RWPE1 (cell line): ENCODE measurements at regions not wholly inside any gene's neighbourhood (a gene's known extent, or its start where the extent isn't known, plus 50 kb on each side); places are given as distances from the start of the nearest gene placed in this dataset.

Source experiments
- CTCF ChIA-PET: fragments of 350-600 bp; sonication (Branson Sonifier 250); formaldehyde crosslinking; extraction: SDS; loops from one replicate; lab custom pipeline; 2021; lab: Yijun Ruan, JAX
- POLR2A ChIA-PET: fragments of 400-600 bp; formaldehyde crosslinking; extraction: SDS; loops from one replicate; lab custom pipeline; 2020; ENCODE audit warnings: antibody characterized with exemption; ENCODE audit not compliant: low non-redundant PET; lab: Yijun Ruan, JAX
- DNase-seq: peaks from one replicate; pipeline ENCODE4 v3.0.0; 2012; ENCODE audit warnings: low spot score
- H3K27ac ChIP-seq: fragments of 450-650 bp; 2 replicates; pipeline ENCODE4 v1.5.1; 2017
- TF ChIP-seq, protein P1 (sequence below): fragments of 450-650 bp; conservative IDR thresholded peaks from 2 replicates; pipeline ENCODE4 v1.5.1; 2017; ENCODE audit warnings: low read depth, mild to moderate bottlenecking

DNA sequence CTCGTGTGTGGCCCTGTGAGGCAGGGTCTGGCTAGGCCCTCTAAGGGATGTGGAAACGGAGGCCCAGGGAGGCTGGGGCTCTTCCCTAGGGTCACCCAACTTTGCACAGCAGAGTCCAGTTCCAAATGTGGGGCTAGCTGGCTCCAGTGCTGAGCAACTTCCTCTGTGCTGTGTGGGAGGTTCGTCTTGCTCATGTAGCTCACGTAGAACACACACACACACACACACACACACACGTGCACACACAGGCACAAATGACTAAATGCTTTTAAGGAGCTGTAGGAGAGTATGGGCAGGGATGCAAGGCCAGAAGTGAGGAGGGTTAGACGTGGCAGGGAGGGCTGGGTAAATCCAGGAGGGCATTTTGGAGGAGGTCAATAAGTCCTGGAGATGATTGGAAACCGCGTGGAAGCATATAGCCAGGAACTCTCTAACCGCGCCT, 213.8 kb downstream of the RPLP1 start:
- POLR2A ChIA-PET, result interaction anchor here (0.5 kb wide), 1 partner anchor 34 kb away, joined by 3 read pairs; no protein-coding TSS in a partner anchor

DNA sequence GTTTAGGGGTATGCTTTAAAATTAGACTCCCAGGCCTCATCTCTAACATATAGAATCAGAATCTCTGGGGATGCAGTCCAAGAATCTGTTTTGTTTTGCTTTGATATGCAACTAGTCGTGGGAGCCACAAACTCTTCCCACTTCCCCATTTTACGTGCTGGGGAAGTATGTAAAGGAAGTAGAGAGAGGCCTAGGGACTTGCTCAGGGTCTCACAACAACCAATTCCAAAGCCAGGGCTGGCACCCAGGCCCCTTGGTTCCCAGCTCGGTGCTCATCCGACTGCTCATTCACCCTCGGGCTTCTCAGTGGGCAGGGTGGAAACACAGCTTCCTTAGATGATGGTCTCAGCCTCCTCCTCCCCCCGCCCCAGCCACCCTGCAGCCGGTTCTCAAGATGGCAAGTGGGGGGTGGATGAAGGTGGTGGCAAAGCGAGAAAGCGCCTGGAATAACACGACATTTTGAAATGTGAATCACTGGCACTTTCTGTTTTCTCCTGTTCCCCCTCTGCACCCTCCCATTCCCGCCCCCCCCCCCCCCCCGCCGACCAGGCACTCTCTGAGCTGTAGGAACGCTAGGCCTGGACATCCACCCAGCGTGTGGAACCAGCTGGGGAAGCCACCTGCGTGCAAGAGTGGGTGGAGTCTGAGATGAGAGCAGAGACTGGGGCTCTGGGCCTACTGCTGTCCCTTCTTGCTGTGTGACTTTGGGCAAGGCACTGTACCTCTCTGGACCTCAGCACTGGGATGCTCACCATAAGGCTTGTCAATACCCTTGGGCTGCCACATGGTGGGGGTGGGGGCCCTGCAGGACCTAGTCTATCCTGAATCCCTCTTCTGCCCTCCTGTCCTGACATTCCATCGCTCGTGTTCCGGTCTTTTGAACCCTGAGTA, 214.5 kb downstream of the RPLP1 start:
- TF ChIP-seq, protein P1, sequence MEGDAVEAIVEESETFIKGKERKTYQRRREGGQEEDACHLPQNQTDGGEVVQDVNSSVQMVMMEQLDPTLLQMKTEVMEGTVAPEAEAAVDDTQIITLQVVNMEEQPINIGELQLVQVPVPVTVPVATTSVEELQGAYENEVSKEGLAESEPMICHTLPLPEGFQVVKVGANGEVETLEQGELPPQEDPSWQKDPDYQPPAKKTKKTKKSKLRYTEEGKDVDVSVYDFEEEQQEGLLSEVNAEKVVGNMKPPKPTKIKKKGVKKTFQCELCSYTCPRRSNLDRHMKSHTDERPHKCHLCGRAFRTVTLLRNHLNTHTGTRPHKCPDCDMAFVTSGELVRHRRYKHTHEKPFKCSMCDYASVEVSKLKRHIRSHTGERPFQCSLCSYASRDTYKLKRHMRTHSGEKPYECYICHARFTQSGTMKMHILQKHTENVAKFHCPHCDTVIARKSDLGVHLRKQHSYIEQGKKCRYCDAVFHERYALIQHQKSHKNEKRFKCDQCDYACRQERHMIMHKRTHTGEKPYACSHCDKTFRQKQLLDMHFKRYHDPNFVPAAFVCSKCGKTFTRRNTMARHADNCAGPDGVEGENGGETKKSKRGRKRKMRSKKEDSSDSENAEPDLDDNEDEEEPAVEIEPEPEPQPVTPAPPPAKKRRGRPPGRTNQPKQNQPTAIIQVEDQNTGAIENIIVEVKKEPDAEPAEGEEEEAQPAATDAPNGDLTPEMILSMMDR, result no peak
- H3K27ac ChIP-seq, result no peak overlapping the region
- ChIA-PET POLR2A (interaction anchor here (0.5 kb wide), 1 partner anchor 33 kb away, joined by 3 read pairs; no protein-coding TSS in a partner anchor), CTCF (interaction anchor here (0.5 kb wide), 1 partner anchor 9 kb away, joined by 3 read pairs; no protein-coding TSS in a partner anchor)
- DNase-seq, result no peak

More for the DNA sequence above, 213.8 kb downstream of the RPLP1 start:
- CTCF ChIA-PET, result interaction anchor here (0.5 kb wide), 1 partner anchor 9 kb away, joined by 3 read pairs; no protein-coding TSS in a partner anchor
- no peak for DNase-seq
- H3K27ac ChIP-seq, result no peak overlapping the region
- TF ChIP-seq, protein P1, result no peak

DNA sequence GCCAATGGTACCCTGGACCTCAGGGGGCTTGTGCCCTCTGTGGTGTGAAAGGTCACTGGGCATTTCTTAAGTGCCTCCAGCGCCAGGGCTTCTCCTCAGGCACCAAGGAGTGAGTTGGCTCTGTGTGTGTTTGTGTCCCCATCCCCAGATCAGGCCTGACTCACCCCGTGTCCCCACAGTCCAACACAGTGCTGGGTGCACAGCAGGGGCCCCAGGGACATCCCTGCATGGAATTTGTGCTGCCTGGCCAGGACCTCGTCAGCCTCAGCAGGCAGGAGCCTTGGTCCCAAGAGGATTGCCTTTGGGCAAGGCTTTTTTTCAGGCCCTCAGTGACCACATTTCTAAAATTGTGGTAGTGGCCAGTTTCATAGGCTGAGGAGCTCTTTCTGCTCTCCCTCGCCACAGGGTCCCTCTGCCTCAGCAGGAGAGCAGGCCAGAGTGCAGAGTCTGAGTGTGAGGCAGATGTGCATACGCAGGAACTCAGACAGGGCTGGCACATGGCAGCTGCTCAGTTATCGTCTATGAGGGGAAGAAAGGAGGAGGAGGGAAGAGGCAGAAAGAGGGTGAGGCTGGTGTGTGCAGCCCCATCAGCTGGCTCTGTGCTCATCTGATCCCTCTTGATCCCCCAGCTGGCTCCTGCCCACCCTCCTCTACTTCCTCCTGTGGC, 215.6 kb downstream of the RPLP1 start:
- CTCF ChIA-PET, result no interaction called here
- POLR2A ChIA-PET, result no interaction called here
- TF ChIP-seq, protein P1, result no peak
- no peak overlapping the region for H3K27ac ChIP-seq
- no peak for DNase-seq

DNA sequence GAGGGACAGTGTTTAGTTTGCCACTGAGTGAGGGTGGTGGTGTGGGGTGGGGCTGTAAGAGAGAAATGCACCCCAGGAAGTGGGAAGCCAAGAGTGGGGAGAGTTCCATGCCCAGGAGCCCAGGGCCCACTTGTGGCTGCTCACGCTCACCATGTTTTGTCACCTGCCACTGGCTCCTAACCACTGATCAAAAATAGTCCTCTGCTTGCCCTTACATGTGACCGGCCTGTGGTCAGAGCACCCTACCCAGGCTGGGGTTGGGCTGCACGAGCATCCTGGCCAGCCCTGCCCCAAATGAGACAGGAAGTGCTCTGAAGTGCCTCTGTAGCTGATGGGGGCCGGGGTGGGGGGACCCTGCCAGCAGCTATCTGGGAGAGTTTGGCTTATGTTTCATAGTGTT, 216.3 kb downstream of the RPLP1 start:
- TF ChIP-seq, protein P1, result no peak
- ChIA-PET CTCF (no interaction called here), POLR2A (no interaction called here)
- no peak for DNase-seq
- no peak overlapping the region for H3K27ac ChIP-seq

DNA sequence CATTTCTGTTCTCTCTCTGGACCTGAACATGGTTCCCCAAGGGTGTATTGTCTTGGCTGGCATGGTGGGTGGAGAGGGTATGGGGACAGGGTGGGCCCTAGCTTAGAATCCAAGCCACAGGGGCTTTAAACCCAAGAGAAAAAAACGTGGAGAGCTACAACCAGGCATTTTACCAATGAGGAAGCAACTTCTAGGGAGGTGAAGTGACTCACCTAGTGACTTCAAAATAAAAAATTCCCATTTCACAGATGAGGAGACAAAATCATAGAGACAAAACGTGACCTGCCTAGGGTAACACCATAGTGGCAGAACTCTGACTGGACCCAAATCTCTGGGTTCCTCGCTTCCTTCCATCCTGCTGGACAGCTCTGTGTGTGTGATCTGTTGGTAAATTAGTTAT, 216.8 kb downstream of the RPLP1 start:
- ChIA-PET POLR2A (no interaction called here), CTCF (no interaction called here)
- TF ChIP-seq, protein P1, result no peak
- no peak overlapping the region for H3K27ac ChIP-seq
- DNase-seq, result no peak

DNA sequence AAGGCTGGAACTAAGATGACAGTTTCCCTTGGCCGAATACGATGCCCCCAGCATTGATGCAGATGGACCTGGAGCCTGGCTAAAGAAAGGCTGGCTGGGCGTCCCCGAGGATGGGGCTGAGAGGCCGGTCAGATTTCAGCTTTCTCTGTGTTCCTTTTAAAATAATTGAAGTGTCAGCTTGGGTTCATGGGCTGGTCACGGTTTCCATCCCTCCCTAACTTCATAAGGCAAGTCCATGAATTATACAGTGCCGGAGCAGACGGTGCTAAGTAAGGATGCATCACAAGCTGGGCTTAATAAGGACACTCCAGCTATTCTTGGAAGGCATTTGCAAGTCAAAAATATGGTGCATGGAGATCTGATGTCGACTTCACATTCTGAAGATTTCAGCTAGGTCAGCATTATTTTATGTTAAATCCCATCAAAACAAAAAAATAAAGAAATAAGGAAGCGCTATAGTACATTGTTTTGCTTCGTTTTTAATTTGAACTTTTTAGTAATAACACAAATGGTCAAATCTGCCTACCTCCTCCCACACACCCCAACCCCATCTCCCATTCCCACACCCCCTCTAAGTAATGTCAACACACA, 220.8 kb downstream of the RPLP1 start:
- TF ChIP-seq, protein P1, result no peak
- ChIA-PET CTCF (interaction anchor here (0.6 to 0.7 kb wide), 2 partner anchors 142 to 1900 kb away, joined by 3 to 4 read pairs; no protein-coding TSS in a partner anchor), POLR2A (no interaction called here)
- no peak for DNase-seq
- no peak overlapping the region for H3K27ac ChIP-seq
